GM12878 (cell line): ENCODE measurements at regions not wholly inside any gene's neighbourhood (a gene's known extent, or its start where the extent isn't known, plus 50 kb on each side); places are given as distances from the start of the nearest gene placed in this dataset.

Experiments
- ATAC-seq: fragments of 200-7000 bp; cut with Tn5 transposase; 3 replicates; pipeline ENCODE4 v1.9.1; 2020; ENCODE audit warnings: mild to moderate bottlenecking, moderate library complexity
- BruUV-seq: library from RNA; stranded (reverse); fragments of 400-500 nt; replicated peaks from 2 replicates; lab custom pipeline; 2021; lab: Mats Ljungman, UMichigan
- CTCF ChIA-PET: fragments of 300-600 bp; sonication (Branson Sonifier 250); formaldehyde crosslinking; extraction: SDS; loops from one replicate; lab custom pipeline; 2021; ENCODE audit warnings: inconsistent platforms; lab: Yijun Ruan, JAX
- POLR2A ChIA-PET: fragments of 350-600 bp; formaldehyde crosslinking; extraction: SDS; loops from one replicate; lab custom pipeline; 2021; ENCODE audit warnings: inconsistent platforms; lab: Charles Lee
- RAD21 ChIA-PET: fragments of 300-600 bp; sonication (Branson Sonifier 250); formaldehyde crosslinking; loops from one replicate; lab custom pipeline; 2023; ENCODE audit warnings: antibody characterized with exemption; ENCODE audit not compliant: unreplicated experiment; lab: Charles Lee
- SMC1A ChIA-PET: fragments of 300-600 bp; sonication (Branson Sonifier 250); formaldehyde crosslinking; loops from one replicate; lab custom pipeline; 2023; ENCODE audit not compliant: unreplicated experiment, uncharacterized antibody; lab: Charles Lee
- DNase-seq: peaks from one replicate; pipeline ENCODE4 v3.0.0-alpha.2; 2011; ENCODE audit warnings: low read depth, low spot score
- FAIRE-seq: peaks from 3 replicates; lab custom pipeline; 2011; peaks lifted over from hg19 to GRCh38; lab: Jason Lieb, UNC
- H2AFZ ChIP-seq: 2 replicates; pipeline ENCODE4 v1.6.0; 2011; ENCODE audit warnings: low read depth, low read length, control low read depth; ENCODE audit not compliant: control insufficient read depth
- H3K27ac ChIP-seq: 2 replicates; pipeline ENCODE4 v1.5.1; 2011; ENCODE audit warnings: control low read depth; ENCODE audit not compliant: control insufficient read depth, insufficient read depth
- H3K27me3 ChIP-seq, 2 experiments: replicated peaks in 1 of 2; 2 replicates each; pipeline versions ENCODE4 v1.6.0 to v1.6.1; 2011; ENCODE audit warnings: low read length in 1 of 2; ENCODE audit not compliant: control insufficient read depth in 2 of 2, insufficient read depth in 2 of 2
- H3K36me3 ChIP-seq, 2 experiments: 2 replicates each; pipeline ENCODE4 v1.5.1; 2011; ENCODE audit warnings: low read length in 1 of 2; ENCODE audit not compliant: control insufficient read depth in 2 of 2, insufficient read depth in 2 of 2
- H3K4me1 ChIP-seq: 2 replicates; pipeline ENCODE4 v1.6.1; 2011; ENCODE audit warnings: mild to moderate bottlenecking, low read length, moderate library complexity, mixed read lengths; ENCODE audit not compliant: control insufficient read depth, insufficient read depth
- H3K4me2 ChIP-seq: 2 replicates; pipeline ENCODE4 v1.6.0; 2011; ENCODE audit warnings: control low read depth; ENCODE audit not compliant: control insufficient read depth, insufficient read depth
- H3K4me3 ChIP-seq: fragments of 200-600 bp; sonication (generic); 2 replicates; pipeline ENCODE4 v1.5.1; 2016
- H3K79me2 ChIP-seq: 2 replicates; pipeline ENCODE4 v1.6.0; 2011; ENCODE audit warnings: low read length; ENCODE audit not compliant: control insufficient read depth, insufficient read depth
- H3K9ac ChIP-seq: 2 replicates; pipeline ENCODE4 v1.8.0; 2011; ENCODE audit warnings: low read length, control low read depth, mixed read lengths; ENCODE audit not compliant: control insufficient read depth, insufficient read depth
- H3K9me3 ChIP-seq: replicated peaks from 3 replicates; pipeline ENCODE4 v1.5.1; 2011; ENCODE audit warnings: mild to moderate bottlenecking, low read length; ENCODE audit not compliant: control insufficient read depth, insufficient read depth
- H4K20me1 ChIP-seq: 2 replicates; pipeline ENCODE4 v1.6.0; 2011; ENCODE audit not compliant: control insufficient read depth, insufficient read depth
- CBFB ChIP-seq: IDR thresholded peaks from 2 replicates; pipeline ENCODE4 v1.6.1; 2016; ENCODE audit warnings: antibody characterized with exemption, low read depth
- CEBPB ChIP-seq, 2 experiments: fragments of 150-350 bp in 1 of 2; IDR thresholded peaks; 2 replicates each; pipeline ENCODE4 v1.6.1; 2012 to 2014; ENCODE audit warnings: low read depth in 2 of 2, low read length in 2 of 2, borderline replicate concordance in 1 of 2, inconsistent platforms in 1 of 2
- CEBPZ ChIP-seq: fragments of 150-350 bp; IDR thresholded peaks from 2 replicates; pipeline ENCODE4 v1.6.1; 2016; ENCODE audit warnings: low read depth, low read length
- ZBTB4 ChIP-seq: fragments of 450-650 bp; formaldehyde crosslinking; IDR thresholded peaks from 2 replicates; pipeline ENCODE4 v1.4.0; 2022; ENCODE audit warnings: mild to moderate bottlenecking, moderate library complexity
- WGBS: methylation state at CpG from one replicate; pipeline ENCODE4 v1.1.6; 2016; ENCODE audit warnings: low lambda C conversion rate; ENCODE audit not compliant: insufficient replicate concordance, insufficient coverage; ENCODE audit errors: missing lambda C conversion rate; 5-methylcytosine and 5-hydroxymethylcytosine counted together
- in situ Hi-C: fragments of 300-500 bp; cut with MboI; formaldehyde crosslinking; loops from 9 replicates; pipeline ENCODE4 v1.14.3; 2018; ENCODE audit warnings: mixed read lengths
- intact Hi-C: fragments of 100-400 bp; cut with micrococcal nuclease; formaldehyde crosslinking; loops from one replicate; pipeline ENCODE4 v1.14.2; 2022; ENCODE audit not compliant: unreplicated experiment
- TF ChIP-seq, protein P1 (sequence below): fragments of 450-650 bp; formaldehyde crosslinking; IDR thresholded peaks from 2 replicates; pipeline ENCODE4 v1.5.0; 2022; ENCODE audit warnings: mild to moderate bottlenecking, missing genetic modification characterization

GRCh38 chr6:17207281-17207680, 73.9 kb upstream of the RBM24 start:
- FAIRE-seq (no peak), ATAC-seq (no peak), DNase-seq (no peak)
- H4K20me1 ChIP-seq = no peaks in the 10 kb centered on the region
- in situ Hi-C loops (no loop called here), intact Hi-C loops (no loop called here)
- H3K4me2 ChIP-seq = no peak overlapping the region
- WGBS = 94% methylated on average over 2 of the region's 2 CpGs
- no peak overlapping the region for H3K4me3 ChIP-seq
- H3K9ac ChIP-seq = no peak overlapping the region
- ChIA-PET SMC1A (no interaction called here), CTCF (no interaction called here), RAD21 (no interaction called here), POLR2A (no interaction called here)
- no peaks in the 10 kb centered on the region for H3K36me3 ChIP-seq
- no peak for TF ChIP-seq ZBTB4 (CRISPR knock-in tag)
- H3K9me3 ChIP-seq = no peaks in the 10 kb centered on the region
- H3K4me1 ChIP-seq = no peaks in the 10 kb centered on the region
- H3K27ac ChIP-seq = no peak overlapping the region
- H3K79me2 ChIP-seq = no peaks in the 10 kb centered on the region
- H2AFZ ChIP-seq = no peak overlapping the region
- H3K27me3 ChIP-seq = no peaks in the 10 kb centered on the region
- no TSS peak for BruUV-seq

- Histone ChIP-seq H4K20me1 (no peaks in the 10 kb centered on the region), H3K4me2 (no peak overlapping the region), H2AFZ (no peak overlapping the region), H3K36me3 (no peaks in the 10 kb centered on the region), H3K79me2 (no peaks in the 10 kb centered on the region), H3K9me3 (no peaks in the 10 kb centered on the region), H3K4me3 (no peak overlapping the region), H3K27me3 (no peaks in the 10 kb centered on the region), H3K27ac (no peak overlapping the region), H3K9ac (no peak overlapping the region), H3K4me1 (no peaks in the 10 kb centered on the region)
- FAIRE-seq (no peak), DNase-seq (no peak), ATAC-seq (no peak)
- ChIA-PET RAD21 (no interaction called here), SMC1A (no interaction called here), CTCF (no interaction called here), POLR2A (no interaction called here)
- in situ Hi-C loops = no loop called here
- intact Hi-C loops = no loop called here
- WGBS = 39% methylated on average over 3 of the region's 3 CpGs
- no TSS peak for BruUV-seq
- TF ChIP-seq, protein P1, sequence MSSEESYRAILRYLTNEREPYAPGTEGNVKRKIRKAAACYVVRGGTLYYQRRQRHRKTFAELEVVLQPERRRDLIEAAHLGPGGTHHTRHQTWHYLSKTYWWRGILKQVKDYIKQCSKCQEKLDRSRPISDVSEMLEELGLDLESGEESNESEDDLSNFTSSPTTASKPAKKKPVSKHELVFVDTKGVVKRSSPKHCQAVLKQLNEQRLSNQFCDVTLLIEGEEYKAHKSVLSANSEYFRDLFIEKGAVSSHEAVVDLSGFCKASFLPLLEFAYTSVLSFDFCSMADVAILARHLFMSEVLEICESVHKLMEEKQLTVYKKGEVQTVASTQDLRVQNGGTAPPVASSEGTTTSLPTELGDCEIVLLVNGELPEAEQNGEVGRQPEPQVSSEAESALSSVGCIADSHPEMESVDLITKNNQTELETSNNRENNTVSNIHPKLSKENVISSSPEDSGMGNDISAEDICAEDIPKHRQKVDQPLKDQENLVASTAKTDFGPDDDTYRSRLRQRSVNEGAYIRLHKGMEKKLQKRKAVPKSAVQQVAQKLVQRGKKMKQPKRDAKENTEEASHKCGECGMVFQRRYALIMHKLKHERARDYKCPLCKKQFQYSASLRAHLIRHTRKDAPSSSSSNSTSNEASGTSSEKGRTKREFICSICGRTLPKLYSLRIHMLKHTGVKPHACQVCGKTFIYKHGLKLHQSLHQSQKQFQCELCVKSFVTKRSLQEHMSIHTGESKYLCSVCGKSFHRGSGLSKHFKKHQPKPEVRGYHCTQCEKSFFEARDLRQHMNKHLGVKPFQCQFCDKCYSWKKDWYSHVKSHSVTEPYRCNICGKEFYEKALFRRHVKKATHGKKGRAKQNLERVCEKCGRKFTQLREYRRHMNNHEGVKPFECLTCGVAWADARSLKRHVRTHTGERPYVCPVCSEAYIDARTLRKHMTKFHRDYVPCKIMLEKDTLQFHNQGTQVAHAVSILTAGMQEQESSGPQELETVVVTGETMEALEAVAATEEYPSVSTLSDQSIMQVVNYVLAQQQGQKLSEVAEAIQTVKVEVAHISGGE (CRISPR knock-in tag) = no peak
- TF ChIP-seq CEBPZ (no peak), CBFB (no peak), CEBPB (IDR thresholded peaks at IDR 0.05; ENCODE audit: borderline replicate concordance in 1 of 2, low read depth in 2 of 2, low read length in 2 of 2) (no peak)
Observed at GRCh38 chr6:17210683-17211082, 70.5 kb upstream of the RBM24 start.
